Dermis microvascular lymphatic vessel endothelial cell (primary cell): ENCODE measurements at regions not wholly inside any gene's neighbourhood (a gene's known extent, or its start where the extent isn't known, plus 50 kb on each side); places are given as distances from the start of the nearest gene placed in this dataset.
A peak's percentile ranks its signal among the peaks of the same experiment; 100 is the strongest.

Source experiments
- DNase-seq, 2 donors: peaks; one replicate each; pipeline versions ENCODE4 v3.0.0 to v3.0.0-alpha.2; 2010; ENCODE audit warnings: low read depth in 2 of 2

DNA sequence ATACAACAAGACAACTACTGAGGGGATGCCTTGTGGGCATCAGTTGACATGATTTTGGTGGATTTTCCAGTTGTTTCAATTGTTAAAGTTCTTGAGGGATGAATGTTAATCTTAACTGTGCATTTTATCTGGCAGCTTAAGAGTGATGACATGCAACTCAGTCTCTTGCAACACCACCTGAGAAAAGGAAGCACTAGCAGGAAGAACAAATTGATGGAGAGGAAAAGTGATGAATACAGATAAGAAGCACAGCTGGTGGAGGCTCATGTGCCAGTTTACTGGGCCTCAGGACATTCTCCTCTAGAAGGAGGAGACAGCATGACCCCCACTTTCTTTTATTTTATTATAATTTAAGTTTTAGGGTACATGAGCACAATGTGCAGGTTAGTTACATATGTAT lies 341.3 kb upstream of the RBMY1B start:
- no peak for DNase-seq

DNA sequence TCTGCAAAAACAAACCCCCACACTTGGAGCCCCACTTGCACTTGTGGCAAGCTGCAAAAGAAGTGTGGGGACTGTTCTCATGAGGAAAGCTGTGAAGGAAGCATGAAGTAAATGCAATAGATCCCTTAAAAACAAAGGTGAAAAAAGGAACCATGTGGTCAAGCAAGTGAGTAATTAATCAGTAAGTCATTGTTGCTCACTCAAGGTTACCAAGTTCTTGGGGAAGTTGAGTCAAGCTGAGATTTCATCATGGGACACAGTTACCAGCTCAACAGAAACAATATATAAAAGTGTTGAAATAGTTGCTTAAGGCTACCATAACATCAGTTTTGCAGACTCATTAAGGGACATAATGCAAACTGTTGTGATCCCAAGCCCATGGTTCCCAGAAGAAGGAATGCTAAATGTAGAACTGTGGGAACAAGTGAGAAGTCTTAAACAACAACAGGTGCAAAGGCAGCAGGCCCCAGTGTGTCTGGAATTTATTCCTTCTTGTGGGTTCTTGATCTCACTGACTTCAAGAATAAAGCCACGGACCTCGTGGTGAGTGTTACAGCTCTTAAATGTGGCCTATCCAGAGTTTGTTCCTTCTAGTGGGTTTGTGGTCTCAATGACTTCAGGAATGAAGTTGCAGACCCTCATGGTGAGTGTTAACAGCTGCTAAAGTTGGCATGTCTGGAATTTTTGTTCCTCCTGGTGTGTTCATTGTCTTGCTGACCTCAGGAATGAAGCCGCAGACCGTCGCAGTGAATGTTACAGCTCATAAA lies 336.3 kb upstream of the RBMY1B start:
- no peak for DNase-seq

- DNase-seq, result no peak
Observed at GRCh38 chrY:21175505-21175904, 335.6 kb upstream of the RBMY1B start.

- no peak for DNase-seq
Observed at GRCh38 chrY:21177306-21177800, 333.8 kb upstream of the RBMY1B start.

GRCh38 chrY:21178281-21178680 lies 332.9 kb upstream of the RBMY1B start:
- no peak for DNase-seq

DNA sequence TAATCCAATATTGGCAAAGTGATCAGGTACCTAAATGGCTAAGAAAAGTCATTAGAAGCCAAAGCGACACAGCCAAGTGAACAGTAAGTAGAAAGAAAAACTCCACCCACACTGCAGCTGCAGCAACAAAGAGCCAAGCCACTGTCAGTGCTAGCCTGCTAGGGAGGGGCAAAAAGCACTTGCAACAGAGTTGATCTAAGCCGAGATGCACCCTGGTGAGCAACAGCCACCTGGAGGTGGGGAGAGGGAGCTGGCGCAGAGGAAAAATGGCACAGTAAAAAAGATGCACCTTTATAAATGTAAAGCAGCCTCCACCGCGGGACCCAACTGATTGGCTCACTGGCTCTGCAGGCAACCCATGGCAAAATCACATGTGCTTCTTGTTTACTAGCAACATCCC lies 330.2 kb upstream of the RBMY1B start:
- DNase-seq, result no peak

DNA sequence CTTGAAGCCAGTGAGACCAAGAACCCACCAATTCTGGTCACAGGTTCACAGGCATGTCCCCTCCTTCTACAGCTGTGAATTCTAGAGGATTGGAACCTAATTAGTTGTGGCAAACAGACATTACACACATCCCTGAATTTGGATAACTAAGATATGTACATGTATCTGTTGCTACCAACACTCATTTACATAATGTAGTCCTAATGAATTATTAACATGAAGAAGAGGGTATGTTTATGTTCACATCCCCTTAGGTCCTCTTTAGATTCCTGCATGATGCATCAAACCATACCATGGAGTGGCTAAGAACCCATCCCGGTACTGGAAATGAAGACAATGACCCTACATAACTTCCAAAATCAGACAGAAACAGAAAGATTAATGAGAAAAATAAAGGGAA lies 326.9 kb upstream of the RBMY1B start:
- DNase-seq, result no peak

GRCh38 chrY:21185419-21186105 lies 325.6 kb upstream of the RBMY1B start:
- peak in 1 of 2 donors; percentile 0 for DNase-seq

DNA sequence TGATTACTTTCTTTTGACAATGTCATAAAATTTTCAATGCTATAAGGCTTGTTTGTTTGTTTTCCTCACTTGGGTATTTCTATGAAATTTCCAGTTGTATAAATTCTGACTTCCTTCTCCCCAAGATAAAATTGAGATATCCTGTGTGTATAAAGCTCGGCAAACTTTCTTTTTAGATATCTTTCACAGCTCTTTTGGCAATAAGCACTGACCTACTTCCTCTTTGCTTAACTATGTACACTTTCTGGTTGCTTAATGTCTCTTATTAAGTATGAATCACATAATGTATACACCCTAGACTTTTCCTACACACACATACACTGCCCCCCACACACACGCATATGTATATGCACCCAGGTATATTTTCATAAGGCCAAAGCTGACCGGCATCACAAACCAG lies 318.4 kb upstream of the RBMY1B start:
- no peak for DNase-seq

- DNase-seq, result no peak
Observed at GRCh38 chrY:21200246-21200645, 310.9 kb upstream of the RBMY1B start.

- no peak for DNase-seq
Observed at GRCh38 chrY:21227849-21228248, 283.3 kb upstream of the RBMY1B start.

GRCh38 chrY:21240221-21240620 lies 270.9 kb upstream of the RBMY1B start:
- no peak for DNase-seq

DNA sequence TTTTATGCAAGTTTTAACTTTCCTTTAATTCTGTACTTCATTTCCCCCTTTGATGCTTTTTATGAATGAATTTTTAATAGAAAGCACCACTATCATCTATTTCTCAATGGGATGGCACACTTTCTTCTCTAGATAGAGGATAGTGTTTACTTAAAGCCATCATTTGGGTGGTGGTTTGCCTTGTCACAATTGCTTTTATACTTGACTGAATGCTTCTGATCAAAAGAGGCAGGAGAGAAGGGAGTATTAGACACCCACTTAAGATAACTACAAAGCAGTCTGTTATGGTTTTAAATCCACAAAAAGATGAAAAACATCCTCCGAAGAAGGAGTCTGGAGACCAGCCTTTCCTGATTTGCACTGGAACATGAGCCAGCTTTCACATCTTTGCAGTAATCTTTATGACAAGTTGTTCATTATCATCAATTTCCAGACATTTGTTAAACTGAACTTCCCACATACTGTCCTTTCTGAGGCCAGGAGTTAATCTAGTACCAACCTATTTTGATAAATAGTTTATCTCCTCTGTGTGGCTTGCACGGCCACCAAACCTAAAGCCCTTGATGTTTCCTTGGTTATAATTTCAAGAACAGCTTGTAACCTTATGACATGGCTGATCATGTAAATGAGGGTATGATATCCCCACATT lies 270.4 kb upstream of the RBMY1B start:
- DNase-seq, result no peak

GRCh38 chrY:21242793-21243192 lies 268.3 kb upstream of the RBMY1B start:
- DNase-seq, result no peak

DNA sequence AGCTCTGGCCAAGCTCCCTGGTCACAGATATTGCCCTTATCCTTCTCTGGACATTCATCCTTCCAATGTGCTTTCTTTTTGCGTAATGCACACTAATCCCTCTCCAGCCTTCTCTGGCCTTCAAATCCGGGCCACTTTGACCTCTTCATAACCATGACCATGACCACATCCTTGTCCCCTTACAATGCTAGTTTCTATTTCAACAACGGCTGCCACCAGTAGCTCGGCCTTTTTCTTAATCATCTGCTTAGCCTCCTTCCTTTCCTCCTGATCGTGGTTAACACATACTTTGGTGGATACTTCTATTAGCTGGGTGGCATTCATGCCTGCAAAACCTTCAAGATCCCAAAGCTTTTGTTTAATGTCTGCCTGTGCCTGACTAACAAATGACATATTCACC lies 264.4 kb upstream of the RBMY1B start:
- no peak for DNase-seq

DNA sequence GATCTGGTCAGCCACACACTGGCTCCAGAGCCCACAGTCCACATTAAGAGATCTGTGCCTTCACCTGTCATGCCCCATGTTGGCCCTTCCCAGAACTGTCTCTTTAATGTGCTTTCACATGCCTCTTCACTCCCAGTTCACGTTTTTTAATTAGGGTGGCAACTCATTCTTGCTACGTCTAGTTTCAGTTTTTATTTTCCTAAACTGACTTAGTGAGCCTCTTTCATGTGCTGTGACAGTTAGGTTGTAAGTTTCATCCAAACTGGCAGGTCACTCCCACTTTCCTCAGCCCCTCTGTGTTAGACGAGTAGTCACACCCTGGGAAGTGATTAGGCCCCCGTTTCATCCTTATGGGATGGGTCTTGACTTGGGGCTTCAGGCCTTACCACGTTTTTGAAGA lies 262.5 kb upstream of the RBMY1B start:
- DNase-seq, result no peak

DNA sequence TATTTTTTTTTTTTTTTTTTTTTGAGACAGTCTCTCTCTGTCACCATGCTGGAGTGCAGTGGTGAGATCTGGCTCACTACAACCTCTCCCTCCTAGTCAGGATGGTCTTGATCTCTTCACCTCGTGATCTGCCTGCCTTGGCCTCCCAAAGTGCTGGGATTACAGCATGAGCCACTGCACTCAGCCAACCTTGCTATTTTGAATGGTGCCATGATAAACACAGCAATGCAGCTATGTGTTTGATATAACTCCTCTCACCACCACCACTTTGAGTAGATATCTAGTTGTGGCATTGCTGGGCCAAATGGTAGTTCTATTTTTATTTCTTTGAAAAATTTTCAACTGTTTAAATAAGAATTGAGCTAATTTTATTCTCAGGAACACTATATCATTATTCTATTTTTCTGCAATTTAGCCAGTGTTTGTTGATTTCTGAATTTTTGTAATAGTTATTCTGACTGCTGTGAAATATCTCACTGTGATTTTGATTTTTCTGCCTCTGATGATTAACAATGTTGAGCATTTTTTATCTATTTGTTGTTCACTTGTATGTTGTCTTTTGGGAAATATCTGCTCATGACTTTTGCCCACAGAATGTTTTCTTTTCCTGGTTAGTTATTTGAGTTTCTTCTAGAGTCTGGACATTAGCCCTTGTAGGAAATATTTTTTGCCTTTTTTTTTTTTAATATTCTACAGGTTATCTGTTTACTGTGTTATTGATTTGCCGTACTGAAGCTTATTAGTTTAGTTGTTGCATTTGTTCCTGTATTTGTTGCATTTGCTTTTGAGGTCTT lies 257.5 kb upstream of the RBMY1B start:
- no peak for DNase-seq

DNA sequence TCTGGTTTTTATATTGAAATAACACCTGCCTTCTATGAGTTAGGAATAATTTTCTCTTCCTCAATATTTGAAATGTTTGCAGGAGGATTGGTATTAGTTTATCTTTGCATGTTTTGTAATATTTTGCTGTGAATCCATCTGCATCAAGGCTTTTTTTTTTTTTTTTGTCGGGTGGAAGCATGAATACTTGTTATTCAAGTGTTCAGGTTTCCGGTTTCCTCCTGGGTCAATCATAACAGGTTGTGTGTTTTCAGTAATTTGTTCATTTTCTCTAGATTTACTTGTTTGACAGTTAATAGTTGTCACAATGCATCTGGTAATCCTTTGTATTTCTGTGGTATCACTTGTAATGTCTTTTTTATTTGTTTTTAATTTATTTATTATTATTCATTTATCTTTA lies 256.7 kb upstream of the RBMY1B start:
- DNase-seq, result no peak

GRCh38 chrY:21256820-21257219 lies 254.3 kb upstream of the RBMY1B start:
- DNase-seq, result no peak

DNA sequence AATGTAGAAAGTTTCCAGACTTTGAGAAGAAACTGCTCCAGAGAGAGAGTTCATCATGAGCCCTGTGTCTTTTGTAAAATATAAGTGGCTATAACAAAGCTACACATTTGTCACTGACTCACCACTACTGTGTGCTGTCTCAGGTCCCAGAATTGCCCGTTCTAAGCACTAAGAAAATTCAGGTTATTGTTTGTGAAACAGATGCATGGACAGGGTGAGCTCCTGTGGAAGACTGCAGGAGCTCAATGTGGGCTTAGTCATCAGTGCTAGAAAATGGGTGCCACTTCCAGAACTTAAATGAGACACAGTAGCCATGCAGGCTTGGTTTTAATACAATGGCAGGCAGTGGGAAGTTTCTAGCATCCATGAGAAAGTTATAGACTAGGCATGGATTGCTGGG lies 251.4 kb upstream of the RBMY1B start:
- no peak for DNase-seq

GRCh38 chrY:21260325-21260724 lies 250.8 kb upstream of the RBMY1B start:
- DNase-seq, result no peak

DNA sequence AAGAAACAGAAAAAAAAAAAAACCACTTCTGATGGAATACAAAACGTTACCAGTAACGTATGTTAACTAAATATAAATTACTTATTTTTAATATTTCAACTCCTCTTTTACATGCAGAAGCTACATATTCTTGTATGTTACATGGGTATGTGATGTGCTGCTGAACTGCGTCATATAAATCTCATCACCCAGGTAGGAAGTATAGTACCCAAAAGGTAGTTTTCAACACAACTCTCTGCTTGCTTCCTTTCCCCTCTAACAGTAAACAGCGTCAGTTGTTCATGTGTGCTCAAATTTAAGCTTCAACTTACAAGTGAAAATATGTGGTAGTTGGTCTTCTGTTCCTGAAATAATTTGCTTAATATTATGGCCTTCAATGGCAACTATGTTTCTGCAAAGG lies 250.0 kb upstream of the RBMY1B start:
- no peak for DNase-seq
